Right renal cortex interstitium (tissue), 3 donors: ENCODE measurements at regions not wholly inside any gene's neighbourhood (a gene's known extent, or its start where the extent isn't known, plus 50 kb on each side); places are given as distances from the start of the nearest gene placed in this dataset.
A peak's percentile ranks its signal among the peaks of the same experiment; 100 is the strongest.
"Not testable (repeated sequence)": the region's sequence is repeated elsewhere in the genome, so short reads cannot be mapped to it uniquely, and the experiment has no call there.

Experiments
- DNase-seq, 3 donors: peaks; one replicate each; pipeline ENCODE4 v3.0.0-alpha.2; 2013; ENCODE audit warnings: low read depth in 3 of 3, low spot score in 2 of 3

GRCh38 chr15:59904450-59905135 is 99.5 kb upstream of the FOXB1 start:
- no peak for DNase-seq

DNA sequence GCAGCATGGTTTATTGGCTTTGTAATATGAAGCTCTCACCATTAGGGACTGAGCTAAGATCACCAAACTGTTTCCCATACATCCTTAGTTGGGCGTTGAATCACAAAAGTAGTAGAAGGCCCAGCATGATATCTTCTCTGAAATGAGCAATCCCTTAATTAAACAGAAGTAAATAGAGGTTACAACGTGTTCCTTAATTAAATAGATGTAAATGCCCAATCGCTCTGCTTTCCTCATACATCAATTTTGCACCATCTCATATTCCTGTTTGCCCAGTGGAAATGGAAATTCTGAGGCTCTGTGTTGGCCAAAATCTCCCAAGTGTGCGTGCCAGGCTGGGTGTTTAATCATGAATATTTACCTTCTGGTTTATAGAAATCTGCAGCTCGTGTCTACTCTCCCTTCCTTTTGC is 107.4 kb upstream of the FOXB1 start:
- DNase-seq: no peak

- DNase-seq: no peak
Measured at GRCh38 chr15:59894835-59895234, 109.3 kb upstream of the FOXB1 start.

DNA sequence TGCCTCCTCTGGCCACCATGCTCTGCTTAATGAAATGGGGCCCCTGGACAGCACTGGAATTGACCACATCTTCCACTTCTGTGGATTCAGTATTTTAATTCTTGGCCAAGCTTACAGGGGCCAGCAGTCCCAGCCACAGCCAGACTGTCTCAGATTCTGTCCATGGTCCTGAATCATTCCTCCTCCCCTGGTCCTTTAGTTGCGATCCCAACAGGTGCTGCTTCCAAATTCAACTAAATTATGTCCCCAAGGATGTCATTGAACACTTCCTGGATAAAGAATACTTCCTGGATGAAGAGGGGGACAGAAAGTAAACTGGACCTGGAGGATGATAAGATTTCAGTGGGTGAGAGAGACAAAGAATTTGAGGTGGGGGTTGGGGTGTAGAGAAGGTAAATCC is 111.1 kb upstream of the FOXB1 start:
- DNase-seq: peak; percentile 18 to 53 (median 32)

DNA sequence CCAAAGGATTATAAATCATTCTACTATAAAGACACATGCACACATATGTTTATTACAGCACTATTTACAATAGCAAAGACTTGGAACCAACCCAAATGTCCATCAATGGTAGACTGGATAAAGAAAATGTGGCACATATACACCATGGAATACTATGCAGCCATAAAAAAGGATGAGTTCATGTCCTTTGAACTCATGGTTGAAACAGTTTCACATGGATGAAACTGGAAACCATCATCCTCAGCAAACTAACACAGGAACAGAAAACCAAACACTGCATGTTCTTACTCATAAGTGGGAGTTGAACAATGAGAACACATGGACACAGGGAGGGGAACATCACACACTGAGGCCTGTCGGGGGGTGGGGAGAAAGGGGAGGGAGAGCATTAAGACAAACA is 116.2 kb upstream of the FOXB1 start:
- DNase-seq: not testable (repeated sequence)

DNA sequence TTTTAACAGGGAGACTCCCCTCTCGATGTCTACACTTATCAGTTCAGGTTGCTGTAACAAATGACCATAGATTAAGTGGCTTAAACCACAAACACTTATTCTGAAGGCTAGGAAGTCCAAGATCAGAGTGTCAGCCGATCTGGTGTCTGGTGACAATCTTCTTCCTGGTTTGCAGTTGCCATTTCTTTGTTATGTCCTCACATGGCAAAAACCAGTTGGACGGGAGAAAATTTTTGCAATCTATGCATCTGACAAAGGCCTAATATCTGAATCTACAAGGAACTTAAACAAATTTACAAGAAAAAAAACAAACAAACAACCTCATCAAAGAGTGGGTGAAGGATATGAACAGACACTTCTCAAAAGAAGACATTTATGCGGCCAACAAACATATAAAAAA is 116.9 kb upstream of the FOXB1 start:
- no peak for DNase-seq

DNA sequence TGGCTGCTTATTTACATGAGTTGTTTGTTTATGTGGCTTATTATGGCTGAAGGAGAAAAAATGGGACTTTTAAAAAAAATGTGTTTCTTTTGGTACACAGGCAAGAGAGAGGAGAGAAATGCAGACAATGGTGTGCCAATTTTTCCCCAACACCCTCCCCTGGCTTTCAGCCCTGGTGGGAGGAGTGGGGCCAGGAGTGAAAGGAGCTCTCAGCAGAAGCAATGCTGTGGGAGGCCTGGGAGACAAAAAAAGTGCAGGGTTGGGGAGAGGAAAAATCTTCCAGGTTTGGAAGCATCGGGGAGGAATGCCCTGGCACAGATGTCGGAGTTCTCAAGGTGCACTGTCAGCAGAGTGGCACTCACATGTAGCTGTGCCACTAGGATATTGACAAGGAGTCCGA is 117.7 kb upstream of the FOXB1 start:
- DNase-seq: no peak

- DNase-seq: peak in 1 of 3 donors; percentile 12
Measured at GRCh38 chr15:59885832-59886231, 118.3 kb upstream of the FOXB1 start.

- no peak for DNase-seq
Measured at GRCh38 chr15:59879506-59880265, 124.4 kb upstream of the FOXB1 start.

DNA sequence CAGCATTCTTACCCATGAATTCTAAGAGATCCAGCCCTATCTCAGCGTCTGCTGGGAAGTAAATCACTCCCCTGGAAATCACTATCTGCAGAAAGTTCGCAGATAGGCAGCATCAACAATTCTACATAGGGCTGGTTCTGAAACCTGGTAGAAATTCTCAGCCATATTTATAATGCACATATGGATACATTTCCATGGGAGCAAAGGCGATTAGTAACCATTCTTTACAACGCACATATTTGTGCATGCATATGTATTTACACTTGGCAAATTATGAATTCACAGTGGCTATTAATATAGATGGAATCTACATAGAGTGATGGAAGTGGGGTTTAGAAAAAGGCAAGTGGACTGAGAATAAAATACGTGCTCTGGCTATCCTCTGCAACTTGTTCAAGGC is 128.0 kb upstream of the FOXB1 start:
- no peak for DNase-seq

DNA sequence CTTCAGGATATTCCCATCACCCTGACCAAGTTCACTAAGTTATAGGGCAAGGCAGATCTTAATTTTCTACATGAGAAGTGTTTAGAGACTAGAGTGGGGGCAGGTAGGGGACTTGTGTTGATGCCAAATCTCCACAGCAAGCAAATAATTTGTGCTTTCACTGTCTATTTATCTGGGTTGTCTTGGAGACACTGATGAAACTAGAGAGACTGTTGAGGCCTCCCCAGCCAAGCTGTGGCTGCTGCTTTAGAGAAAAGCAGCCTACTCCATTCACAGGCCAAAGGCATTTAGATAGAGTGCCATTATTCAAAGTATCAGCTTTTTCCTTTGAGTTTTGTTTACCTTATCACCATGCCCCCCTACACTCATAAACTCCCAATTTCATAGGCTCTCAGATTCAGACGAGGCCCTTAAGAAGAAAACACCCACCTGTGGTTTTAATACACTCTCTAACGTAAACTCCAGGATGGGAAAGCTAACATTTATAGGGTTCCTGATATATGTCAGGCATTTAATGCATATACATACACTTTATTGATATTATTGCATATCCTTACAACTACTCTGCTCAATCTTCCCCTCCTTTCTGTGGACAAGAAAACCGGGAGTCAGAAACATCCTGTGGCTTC is 130.4 kb upstream of the FOXB1 start:
- no peak for DNase-seq

- DNase-seq: no peak
Measured at GRCh38 chr15:59867086-59867855, 136.8 kb upstream of the FOXB1 start.

DNA sequence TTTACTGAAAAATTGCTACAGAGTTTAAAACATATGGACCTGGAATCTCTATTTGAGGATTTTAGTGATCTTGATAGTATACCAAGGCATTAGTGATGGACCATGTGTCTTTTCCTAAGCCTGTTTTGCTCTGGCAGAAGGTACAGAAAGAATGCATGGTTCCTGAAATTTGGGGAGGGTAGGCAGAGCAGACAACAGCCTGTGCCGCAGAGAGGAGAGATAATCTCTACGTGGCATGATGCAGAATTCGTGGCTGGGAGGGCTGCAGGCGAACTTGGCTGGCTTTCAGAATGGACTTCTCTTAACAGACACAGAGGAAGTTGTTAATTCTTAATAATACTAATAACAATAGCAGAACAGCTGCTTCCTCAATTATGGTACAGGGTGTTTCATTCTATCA is 137.5 kb upstream of the FOXB1 start:
- no peak for DNase-seq

DNA sequence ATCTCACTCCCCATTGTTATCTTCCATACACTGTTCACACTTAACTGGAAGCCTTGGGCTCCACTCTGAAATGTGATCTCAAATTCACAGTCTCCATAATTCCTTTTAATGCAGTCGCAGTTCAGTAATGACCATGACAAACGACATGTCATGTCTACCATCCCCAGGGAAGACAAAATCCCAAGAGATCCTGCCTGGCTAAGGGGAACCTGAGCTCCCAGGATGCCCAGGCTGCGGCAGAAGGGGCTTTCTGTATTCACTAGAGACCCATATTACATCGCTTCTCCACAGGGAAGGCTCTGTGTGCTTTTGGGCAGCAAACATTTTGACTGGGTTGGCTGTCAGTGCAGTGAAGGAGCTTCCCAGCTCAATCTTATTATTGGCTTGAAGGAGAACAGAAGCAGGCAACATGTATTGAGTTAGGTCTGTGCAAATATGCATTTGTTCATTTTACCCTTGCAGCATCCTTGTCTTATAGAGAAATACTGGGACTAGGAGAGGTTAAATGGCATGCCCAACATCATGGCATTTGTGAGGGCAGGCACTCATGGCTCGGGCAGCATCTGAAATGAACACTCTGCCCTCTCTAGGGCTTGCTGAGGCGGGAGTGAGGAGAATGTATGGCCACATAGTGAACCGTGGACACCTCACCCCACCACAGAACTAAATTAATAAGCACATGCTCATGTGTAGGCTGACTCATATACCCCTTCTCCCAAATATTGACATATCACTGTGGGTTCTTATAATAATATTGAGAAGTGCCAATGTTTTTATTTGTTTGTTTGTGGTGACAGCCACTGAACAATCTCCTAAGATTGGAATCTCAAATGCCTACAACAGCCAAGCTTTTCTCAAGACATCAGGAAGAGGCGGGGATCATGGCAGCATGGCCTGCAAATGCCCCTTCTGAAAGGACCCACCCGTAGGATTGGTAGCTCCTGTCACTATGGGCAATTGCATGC is 141.6 kb upstream of the FOXB1 start:
- no peak for DNase-seq

- DNase-seq: no peak
Measured at GRCh38 chr15:59847968-59848367, 156.1 kb upstream of the FOXB1 start.

GRCh38 chr15:59845942-59846499 is 156.9 kb upstream of the BNIP2 start:
- no peak for DNase-seq

DNA sequence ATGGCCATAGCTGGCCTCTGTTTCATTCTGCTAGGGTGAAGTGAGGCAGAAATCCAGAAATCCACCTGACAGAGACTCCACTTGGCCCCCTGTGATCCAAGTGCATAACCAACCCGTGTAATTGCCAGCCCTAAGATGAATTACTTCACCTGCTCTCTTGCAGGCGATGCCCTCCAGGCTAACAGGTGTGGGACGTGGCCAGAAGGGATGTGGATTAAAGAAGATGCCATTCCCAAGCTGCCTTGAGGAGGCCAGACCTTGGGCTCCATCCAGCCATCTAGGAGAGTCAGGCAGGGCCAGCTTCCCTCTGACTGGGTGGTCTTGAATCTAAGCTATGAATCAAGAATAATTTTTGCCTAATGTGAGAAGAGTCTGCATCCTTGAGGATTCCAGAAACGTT is 154.5 kb upstream of the BNIP2 start:
- DNase-seq: no peak

GRCh38 chr15:59841036-59841435 is 151.9 kb upstream of the BNIP2 start:
- DNase-seq: no peak

DNA sequence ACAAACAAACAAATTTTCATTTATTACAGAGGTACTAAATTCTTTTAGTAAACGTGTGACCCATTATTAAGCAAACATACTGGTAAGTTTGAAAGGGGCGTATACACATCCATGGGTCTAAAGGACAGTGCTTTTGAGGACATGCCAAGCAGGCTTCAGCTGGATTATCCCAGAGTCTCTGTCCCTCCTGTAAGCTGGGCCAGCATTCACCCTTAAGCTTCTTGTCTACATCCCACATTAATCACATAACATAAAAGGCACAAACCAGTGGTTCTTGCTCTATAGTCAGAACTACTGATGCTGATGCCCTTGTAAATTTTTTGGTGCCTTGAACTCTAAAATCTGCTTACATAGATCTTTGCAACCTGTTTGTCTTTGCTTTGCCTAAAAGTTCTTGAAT is 150.8 kb upstream of the BNIP2 start:
- no peak for DNase-seq

- DNase-seq: no peak
Measured at GRCh38 chr15:59838900-59839299, 149.8 kb upstream of the BNIP2 start.
